DND-41 (cell line): ENCODE measurements at regions not wholly inside any gene's neighbourhood (a gene's known extent, or its start where the extent isn't known, plus 50 kb on each side); places are given as distances from the start of the nearest gene placed in this dataset.

Experiments used
- CTCF ChIP-seq: IDR thresholded peaks from 2 replicates; pipeline ENCODE4 v1.5.1; 2012; ENCODE audit warnings: borderline replicate concordance, low read length, moderate library complexity, mild to moderate bottlenecking; ENCODE audit not compliant: poor library complexity, severe bottlenecking; ENCODE audit errors: extremely low read depth
- EZH2 ChIP-seq: IDR thresholded peaks from 3 replicates; pipeline ENCODE4 v1.6.1; 2012; ENCODE audit warnings: borderline replicate concordance, low read depth, mild to moderate bottlenecking, moderate library complexity, low read length, inconsistent platforms; ENCODE audit not compliant: severe bottlenecking

GRCh38 chr20:60327971-60328660, 369.9 kb downstream of the CDH26 start:
- TF ChIP-seq CTCF (no peak), EZH2 (no peak)
